NCI-H2196 (cell line): ENCODE measurements at regions not wholly inside any gene's neighbourhood (a gene's known extent, or its start where the extent isn't known, plus 50 kb on each side); places are given as distances from the start of the nearest gene placed in this dataset.

Experiments
- DNase-seq: peaks from one replicate; lab custom pipeline; 2025; ENCODE audit not compliant: unreplicated experiment; lab: John Stamatoyannopoulos, UW

DNA sequence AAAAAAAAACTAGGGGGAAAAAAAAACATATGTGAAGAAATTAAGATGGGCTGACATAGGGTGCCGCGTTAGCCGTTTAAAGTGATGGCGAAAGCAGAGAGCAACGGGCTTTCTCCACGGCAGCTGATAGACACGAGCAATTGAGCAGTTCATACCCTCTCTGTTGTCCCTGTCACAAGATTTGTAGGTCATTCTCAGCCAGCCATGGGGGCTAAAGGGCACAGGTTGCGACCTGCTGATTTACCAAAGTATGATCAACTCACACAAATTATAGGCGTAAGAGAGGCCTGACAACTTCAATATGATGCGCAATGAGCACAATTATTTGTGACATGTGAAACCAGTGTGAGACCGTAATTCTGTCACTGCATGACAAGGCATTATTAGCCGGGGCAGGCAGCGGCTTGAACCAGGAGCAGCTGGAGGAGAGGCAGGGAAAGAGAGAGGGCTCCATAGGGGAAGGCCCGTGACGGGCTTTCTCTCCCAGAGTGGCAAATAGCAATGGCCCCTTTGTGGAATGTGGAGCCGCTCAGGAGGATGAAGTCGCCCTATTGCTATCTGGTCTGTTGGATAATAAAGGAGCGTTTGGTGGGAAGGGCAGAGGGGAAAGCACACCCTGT, 195.1 kb upstream of the HABP2 start:
- DNase-seq, result no peak

DNA sequence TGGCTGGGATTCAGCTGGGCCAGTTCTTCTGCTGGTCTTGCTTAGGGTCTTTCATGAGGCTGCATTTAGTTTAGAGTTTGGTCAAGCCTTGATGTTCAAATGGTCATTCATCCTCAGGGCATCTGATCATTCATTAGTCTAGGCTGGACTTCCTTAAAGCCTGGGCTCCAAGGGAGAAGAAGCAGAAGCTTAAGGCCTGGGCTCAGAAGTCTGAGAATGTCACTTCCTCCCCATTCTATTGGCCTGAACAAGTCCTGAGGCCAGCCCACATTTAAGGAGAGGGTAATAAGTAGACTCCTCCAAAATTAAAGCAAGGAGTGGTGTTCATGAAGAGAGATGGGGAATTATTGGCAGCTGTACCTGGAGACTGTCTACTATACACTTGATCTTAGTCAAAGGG, 193.2 kb upstream of the HABP2 start:
- DNase-seq, result no peak

DNA sequence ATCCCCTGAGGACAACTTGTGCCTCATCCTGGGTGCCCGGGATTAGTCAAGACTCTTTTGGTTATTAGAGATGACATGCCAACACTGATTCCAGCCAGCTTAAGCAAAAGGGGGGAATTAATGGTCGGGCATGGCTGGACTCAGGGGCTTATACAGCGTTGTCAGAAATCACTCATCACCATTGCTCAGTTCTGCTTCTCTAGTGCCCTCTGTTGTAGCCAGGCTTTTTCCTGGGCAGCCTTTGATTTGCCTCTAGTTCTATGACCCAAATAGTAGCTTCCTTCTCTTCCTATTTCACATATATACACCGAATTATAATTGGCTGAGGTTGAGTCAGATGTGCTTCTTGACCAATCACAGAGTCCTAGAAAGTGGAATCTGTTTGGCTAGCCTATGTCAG, 192.0 kb upstream of the HABP2 start:
- no peak for DNase-seq

DNA sequence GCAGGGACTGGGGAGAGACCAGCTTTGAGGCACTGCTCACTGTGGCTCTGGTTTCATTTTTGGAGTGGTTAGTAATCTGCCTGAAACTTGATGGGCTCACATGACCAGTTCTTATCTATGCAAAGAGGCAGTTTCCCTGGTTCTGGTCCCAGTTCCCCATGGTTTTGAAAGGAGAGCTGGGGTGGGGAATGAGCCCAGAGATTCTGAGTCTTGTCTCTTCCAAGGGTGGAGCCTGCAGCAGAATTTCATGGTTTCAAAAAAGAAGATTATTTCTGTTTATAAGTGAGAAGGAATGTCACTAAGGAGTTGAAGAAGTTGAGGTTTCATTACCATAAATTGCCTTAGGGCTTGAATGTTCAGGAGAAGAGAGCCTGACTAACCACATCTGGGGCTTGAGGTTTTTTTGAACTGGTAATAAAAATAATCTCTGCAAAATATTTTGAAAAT, 190.2 kb upstream of the HABP2 start:
- no peak for DNase-seq

DNA sequence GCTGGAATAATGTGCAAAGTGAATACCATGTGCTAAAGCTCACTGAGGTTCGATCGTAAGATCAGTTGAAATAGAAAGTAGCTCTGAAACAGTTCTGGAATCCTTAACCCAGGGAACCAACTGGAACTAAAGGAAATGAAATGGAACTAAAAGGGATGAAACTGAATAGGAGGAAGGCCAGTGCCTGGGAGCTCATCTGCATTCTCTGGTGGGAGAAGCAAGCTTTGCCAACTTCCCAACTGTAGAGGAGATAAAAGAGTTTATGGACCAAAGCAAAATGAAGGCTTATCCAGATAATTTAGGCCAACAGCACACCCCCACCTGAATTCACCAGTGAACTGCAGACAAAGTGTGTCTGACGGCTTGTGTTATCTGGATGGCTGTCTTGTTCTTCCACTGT, 188.6 kb upstream of the HABP2 start:
- no peak for DNase-seq

DNA sequence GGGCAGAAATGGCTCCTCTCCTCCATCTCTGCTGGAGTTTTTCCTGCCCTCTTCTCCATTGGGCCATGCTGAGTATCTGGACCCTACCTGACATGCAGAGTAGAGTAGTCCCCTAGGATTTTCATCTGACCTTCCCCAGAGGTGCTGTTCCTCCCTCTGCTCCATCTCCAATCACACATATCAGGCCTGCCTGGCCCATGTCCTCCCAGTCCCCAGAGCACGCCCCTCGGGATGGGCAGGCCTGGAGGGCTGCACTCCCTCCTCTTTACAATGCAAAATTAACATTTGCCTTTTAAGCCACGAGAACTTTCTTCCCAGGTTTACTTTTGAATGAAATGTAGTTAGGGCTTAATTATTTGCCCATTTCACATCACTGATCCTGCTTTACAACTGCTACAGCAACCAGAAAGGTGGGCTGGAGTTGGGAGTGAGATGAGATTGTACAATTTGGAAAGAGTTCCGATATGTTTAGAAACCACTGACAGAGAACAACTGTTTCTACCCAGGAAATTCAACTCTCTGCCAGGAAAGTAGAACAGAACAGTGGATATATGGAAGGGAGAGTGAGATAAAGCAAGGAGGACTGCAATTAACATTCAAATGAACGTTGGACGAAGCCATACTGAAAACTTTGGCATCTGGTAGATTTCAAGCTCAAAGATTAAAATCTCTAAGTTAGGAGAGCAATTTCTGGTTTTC, 184.0 kb upstream of the HABP2 start:
- no peak for DNase-seq

DNA sequence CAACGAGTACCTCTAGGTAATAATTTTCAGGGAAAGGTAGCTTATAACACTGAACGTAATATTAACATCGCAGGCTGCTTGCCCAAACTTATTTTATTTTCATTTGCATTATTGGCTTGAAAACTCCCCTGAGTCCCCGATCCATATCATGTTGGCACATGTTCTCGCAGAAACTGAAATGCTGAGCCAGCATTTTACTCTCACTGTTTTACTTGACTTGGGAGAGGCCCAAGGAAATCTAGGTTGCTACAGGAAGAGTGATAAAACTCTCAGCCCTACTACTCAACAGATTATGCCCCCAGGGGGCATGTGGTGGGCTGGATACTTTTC, 183.5 kb upstream of the HABP2 start:
- DNase-seq, result no peak

DNA sequence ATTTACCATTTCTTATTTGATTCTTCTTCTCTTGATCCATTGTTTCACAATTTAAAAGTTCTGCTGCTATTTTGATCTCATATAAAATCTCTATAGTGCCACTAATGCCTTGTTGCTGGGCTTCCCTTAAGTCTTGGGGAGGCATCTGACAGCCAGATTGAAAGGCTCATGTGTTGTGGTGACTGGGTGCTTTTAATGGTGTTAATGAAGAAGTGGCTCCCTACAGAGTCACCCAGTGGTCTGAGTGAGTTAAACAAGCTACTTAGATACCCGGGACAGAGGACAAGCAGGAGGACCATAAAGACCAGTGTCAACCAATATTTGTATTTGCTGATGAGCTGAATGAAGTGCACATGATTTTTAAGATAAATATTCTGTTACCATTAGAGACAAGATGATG, 176.4 kb upstream of the HABP2 start:
- no peak for DNase-seq

DNA sequence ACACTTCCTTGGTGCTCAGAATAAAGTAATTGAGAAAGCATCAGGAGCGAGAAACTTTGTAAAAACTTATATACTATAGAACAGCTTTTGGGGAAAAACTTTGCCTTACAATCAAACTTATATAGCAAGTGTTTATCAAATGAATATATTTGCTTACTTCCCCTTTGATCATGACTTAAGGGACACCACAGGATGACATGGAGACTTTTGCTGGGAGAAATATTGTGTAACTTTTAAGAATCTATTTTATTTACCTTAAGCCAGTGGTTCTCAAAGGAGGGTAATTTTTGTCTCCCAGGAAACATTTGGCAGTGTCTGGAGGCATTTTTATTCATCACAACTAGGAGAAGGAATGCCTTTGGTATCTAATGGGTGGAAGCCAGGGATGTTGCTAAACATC, 173.8 kb upstream of the HABP2 start:
- no peak for DNase-seq

DNA sequence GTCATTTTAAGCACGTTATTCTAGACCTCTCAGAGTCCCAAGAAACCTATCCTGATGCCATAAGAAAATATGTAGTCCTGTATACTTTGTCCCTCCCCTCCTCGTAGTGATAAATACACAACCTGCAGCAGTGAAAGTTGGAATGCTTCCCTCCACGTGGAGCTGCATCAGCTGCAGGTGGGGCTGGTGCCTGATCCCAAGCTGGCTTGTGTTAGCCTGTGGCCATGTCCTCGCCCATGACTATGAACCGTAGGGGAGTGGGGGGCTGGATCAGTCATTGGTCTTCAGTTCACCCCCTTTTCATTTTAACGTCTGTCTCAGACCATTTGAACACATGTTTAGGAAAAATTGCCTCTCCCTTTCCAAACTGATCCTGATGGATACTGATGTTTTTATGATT, 171.4 kb upstream of the HABP2 start:
- DNase-seq, result no peak

DNA sequence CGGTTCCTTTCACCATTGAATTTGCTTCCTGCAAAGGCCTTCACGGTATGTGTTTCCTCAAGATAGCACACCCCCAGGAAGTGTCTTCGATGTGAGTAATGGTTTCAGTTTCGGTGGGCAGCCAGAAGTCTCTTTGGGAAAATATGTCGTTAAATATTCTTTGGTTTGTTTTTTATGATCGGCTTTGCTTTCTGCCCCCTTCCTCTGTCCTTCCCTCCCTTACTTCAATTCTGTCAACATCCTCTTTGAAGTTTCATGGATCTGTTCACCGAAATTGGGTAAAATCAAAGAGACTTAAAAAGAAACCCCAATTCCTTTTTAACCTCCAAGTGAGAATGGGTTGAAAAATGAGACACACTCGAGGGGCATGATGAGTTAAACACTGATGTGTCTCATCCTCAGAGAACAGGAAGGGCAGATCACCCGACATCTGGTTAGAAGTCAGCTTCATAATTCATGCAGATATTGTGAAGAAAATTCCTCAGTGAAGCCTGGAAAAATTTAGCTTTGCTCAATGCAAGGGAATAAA, 170.8 kb upstream of the HABP2 start:
- no peak for DNase-seq

DNA sequence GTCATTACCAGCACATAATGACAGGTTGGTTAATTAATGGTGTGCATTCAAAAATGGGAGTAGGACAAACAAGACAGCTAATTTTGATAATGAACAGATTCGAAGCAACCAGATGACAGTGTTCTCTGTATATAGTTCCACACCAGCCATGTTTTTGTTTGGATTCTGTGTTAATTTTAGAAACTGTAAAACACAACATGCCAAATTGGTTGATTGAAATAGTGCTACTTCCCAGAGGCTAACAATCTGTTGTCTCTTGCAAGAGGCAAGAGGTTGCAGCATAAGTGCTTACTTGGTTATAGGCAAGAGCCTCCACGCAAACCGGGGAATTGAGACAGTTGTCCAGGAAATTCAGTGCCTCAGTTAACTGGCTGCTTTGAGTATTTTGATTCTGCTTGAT, 170.2 kb upstream of the HABP2 start:
- DNase-seq, result no peak

DNA sequence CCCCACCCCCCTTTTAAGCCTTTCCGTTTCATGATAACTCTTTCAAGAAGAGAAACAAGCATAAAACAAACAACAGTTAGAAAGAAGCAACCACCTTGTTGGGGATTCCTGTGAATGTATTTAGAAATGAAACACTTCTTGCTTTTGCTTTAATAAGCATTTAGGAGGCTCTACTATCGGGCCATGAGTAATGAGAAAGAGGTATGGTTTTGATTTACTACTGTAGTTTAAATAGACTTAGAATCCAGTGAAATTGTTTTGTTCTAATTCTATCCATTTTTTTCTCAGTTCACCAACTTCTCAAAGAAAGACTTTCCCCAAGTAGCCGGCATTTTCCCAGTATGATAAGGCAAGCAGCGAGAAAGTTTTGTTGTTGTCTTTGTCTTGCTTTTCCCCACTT, 168.7 kb upstream of the HABP2 start:
- no peak for DNase-seq

DNA sequence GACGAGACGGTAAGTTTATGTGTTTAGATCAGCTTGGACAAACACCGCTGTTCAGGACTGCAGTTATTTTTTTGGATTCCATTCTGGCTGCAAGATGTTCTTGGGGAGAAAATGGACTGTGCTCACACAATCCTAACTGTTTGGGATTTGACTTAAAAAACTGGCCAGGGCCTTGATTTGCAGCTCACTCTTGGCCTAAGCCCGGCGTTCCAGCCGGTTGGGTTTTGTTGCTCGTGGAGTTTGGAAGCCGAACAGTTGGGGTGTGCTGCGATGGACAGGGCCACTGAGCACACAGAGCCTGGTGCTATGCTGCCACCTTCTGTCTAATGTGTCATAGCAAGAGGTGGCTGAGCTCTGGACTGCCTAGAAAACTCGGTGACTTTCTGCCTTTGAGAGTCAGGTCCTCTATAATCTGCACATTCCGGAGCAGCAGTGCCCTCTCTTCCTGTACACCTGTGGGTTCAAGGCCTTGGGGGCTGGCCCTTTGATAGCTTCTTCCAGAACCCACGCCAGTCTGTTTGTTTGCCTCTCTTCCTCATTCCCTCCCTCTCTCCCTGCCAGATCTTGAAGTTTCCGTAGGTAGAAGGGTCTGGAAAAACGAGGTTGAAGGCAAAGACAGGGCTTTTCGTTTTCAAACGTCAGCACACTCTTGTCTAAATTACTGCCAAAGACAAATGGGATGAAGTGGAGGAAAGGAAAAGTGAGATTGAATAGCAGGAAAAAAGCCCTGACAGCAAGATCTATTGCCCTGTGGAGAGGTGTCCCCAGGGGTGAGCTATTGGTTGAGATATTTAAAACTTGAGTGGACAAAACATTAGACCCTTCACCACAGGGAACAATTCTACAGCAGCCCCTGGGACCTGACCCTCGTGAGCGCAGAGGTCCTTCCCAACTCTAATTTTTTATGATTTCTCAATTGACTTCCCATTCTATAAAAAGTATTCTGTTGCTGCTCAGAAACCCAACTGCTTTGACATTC, 167.5 kb upstream of the HABP2 start:
- peak; percentile 56 for DNase-seq

DNA sequence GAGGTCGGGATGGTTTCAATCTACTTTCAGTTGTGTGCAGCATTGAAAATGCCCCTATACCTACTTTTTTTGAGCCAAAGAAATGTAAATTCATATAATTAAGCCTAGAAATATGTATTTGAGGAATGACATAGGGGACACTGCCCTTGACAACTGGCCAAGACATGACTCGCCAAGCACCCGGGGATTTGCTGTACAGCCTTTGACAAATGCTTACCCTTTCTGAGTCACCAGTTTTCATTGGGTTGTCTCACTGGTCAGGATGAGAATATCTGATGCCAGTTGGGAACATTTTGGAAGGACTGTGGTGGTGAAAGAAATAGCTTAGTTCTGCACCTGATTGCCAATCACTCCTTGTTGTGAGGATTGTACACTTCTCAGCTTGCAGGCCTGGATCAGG, 166.8 kb upstream of the HABP2 start:
- DNase-seq, result no peak

DNA sequence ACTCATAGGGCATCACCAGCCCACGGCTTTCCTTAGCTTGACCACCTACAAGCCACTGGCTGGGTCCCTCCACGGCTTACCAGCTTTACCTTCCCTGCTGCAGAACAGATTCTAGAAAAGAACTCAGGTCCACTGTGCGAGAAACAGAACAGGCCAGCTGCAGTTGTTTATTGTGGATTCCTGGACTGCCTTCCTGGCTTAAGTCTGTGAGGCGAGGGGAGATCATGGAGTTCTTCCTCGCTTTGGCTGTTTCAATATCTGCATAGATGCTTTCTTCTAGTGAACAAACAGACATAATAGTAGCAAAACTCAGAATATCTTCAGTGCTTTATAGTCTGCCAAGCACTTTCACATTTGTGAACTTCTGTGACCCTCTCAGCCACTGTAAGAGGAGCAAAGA, 162.9 kb upstream of the HABP2 start:
- no peak for DNase-seq

DNA sequence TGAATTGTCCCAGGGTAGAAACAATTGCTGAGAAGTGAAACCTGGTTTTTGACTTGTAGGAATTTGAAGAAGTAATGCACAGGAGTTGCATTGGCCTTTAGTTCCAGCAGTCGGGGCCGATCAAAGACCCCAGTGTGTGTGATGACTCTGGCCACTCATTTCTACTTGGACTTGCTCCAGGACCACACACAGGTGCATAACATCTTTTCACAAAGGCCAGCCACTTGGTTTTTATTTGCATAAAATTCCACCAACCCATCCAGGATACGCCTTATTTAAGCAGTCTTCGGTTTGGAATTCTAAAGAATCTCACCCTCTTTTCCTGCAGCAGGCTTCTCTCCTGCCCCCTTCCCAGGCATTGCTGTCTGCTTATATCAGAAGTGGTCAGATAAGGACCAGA, 162.0 kb upstream of the HABP2 start:
- DNase-seq, result no peak

DNA sequence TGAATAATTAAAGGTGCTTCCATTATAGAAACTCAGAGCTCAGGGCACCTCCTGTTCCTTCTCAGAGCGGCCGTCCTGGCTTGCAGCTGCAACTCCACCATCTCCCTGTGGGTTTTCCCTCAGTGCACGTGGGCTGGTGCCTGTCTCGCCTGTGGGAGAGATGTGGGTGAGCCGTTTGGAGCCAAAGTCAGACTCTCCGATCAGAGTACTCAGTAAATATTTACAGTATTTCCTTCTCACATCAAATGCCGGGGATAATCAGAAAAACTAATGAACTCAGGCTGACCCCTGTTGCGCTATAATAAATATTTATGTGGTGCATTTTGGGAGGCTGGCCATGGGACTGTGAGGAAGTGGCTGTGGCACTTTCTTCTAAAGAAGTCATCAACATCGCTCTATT, 155.8 kb upstream of the HABP2 start:
- DNase-seq, result no peak

DNA sequence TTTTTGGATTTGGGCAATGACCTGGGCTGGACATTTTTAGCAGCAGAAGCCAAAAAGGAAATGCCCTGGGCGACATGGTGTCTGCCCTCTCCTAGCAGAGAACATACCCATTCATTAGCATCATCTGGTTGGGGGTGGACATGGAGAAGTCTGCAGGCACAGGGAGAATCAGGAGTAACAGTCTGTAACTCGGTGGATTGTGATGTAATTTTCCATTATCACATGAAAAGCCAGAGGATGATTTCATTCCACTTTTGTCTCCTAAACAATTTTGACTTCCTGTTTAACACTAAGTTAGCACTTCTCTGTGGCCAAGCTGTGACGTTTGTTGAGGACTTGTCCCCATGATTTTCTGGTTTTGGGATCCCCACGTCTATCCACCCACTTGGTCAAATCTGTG, 153.8 kb upstream of the HABP2 start:
- DNase-seq, result no peak

DNA sequence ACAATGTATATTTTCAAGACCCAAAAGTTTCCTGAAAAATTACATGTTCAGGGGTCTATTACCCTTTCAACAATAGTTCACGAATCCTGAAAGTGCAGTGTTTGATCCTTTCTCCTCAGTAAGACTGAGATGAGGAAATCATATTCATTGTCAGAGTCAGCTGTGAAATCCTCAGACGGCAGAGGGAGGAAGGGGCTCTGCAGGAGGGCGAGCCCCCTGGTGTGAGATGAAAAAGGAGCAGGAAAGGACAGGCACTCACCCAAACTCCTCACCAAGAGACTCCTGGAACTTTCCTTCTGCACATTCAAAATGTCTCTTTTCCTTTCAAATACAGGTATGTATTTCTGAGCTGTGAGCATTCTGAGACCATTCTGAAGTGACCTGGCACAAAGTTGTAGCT, 150.3 kb upstream of the HABP2 start:
- no peak for DNase-seq

DNA sequence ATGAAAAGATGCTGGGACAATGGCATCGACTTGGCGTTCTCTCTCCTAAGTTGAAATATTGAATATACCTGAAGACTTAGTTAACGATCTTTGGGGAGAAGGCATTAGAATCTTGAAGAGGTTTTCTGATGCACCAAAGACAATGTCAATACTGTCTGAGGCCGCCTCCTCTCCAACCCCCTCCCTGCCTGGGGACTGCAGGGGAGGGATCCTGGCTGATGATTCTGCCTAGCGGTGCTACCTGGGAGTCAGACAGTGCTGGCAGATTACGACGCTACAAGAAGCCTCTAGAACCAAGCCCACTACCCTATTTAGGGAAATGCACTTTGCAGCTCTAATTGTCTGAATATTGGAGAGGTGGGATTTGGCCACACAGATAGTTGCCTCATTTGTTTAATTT, 145.6 kb upstream of the HABP2 start:
- DNase-seq, result no peak

DNA sequence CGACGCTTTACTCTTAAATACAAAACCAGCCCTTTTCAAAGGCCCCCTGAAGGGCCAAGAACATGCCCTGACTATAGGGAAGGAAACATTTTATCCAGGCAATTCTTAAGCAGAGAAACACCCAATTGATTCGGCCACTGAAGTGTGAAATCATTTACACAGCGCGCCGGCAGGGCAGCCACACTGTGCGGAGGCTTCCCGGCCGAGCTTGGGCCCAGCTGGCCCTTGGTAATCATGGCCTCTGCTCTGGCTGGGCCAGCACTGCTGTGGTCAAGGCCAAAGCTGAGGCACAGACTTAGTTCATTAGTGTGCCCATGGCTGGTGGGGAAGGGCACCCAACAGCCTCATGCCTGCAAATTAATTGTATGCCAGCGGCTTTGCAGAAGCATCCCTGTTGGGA, 143.7 kb upstream of the HABP2 start:
- DNase-seq, result no peak
